ENCODE measurements at regions not wholly inside any gene's neighbourhood (a gene's known extent, or its start where the extent isn't known, plus 50 kb on each side); places are given as distances from the start of the nearest gene placed in this dataset.
"Not testable (repeated sequence)": the region's sequence is repeated elsewhere in the genome, so short reads cannot be mapped to it uniquely, and the experiment has no call there.

- no peak for DNase-seq
Observed at GRCh38 chr16:35753559-35754390, 2294.4 kb downstream of the TP53TG3F start.

- no peak for DNase-seq
Observed at GRCh38 chr16:35754391-35755369, 2295.3 kb downstream of the TP53TG3F start.

GRCh38 chr16:35788381-35788780, 2329.0 kb downstream of the TP53TG3F start:
- DNase-seq = no peak

GRCh38 chr16:35792516-35793285, 2333.3 kb downstream of the TP53TG3F start:
- no peak for DNase-seq

- no peak for DNase-seq
Observed at GRCh38 chr16:35793601-35794000, 2334.2 kb downstream of the TP53TG3F start.

- DNase-seq = no peak
Observed at GRCh38 chr16:35794896-35795295, 2335.5 kb downstream of the TP53TG3F start.

GRCh38 chr16:35795361-35796029, 2336.1 kb downstream of the TP53TG3F start:
- no peak for DNase-seq

- DNase-seq = no peak
Observed at GRCh38 chr16:35797811-35798210, 2338.4 kb downstream of the TP53TG3F start.

GRCh38 chr16:35798885-35799426, 2339.5 kb downstream of the TP53TG3F start:
- DNase-seq = no peak

GRCh38 chr16:35804465-35804864, 2345.1 kb downstream of the TP53TG3F start:
- DNase-seq = not testable (repeated sequence)

- DNase-seq = no peak
Observed at GRCh38 chr16:35823342-35823741, 2363.9 kb downstream of the TP53TG3F start.

GRCh38 chr16:35841632-35842031, 2382.2 kb downstream of the TP53TG3F start:
- DNase-seq = no peak

- no peak for DNase-seq
Observed at GRCh38 chr16:35862242-35862641, 2402.8 kb downstream of the TP53TG3F start.

GRCh38 chr16:35868630-35869029, 2409.2 kb downstream of the TP53TG3F start:
- no peak for DNase-seq

GRCh38 chr16:35873472-35873871, 2414.1 kb downstream of the TP53TG3F start:
- no peak for DNase-seq

- no peak for DNase-seq
Observed at GRCh38 chr16:35881654-35882053, 2422.2 kb downstream of the TP53TG3F start.

GRCh38 chr16:35906440-35906839, 2447.0 kb downstream of the TP53TG3F start:
- DNase-seq = no peak

GRCh38 chr16:35908152-35908551, 2448.7 kb downstream of the TP53TG3F start:
- DNase-seq = no peak

GRCh38 chr16:35908942-35909341, 2449.5 kb downstream of the TP53TG3F start:
- DNase-seq = no peak

GRCh38 chr16:35909351-35909954, 2450.0 kb downstream of the TP53TG3F start:
- no peak for DNase-seq

GRCh38 chr16:35910409-35910808, 2451.0 kb downstream of the TP53TG3F start:
- DNase-seq = no peak

GRCh38 chr16:35911899-35912298, 2452.5 kb downstream of the TP53TG3F start:
- no peak for DNase-seq
